CD4-positive, alpha-beta T cell treated with Interleukin-6 at 100 ng/mL for 8 hours (primary cell): ENCODE measurements at regions not wholly inside any gene's neighbourhood (a gene's known extent, or its start where the extent isn't known, plus 50 kb on each side); places are given as distances from the start of the nearest gene placed in this dataset.

Experiments
- DNase-seq: peaks from one replicate; pipeline ENCODE4 v3.0.0-alpha.2; 2020; ENCODE audit warnings: mixed read lengths, low spot score

DNA sequence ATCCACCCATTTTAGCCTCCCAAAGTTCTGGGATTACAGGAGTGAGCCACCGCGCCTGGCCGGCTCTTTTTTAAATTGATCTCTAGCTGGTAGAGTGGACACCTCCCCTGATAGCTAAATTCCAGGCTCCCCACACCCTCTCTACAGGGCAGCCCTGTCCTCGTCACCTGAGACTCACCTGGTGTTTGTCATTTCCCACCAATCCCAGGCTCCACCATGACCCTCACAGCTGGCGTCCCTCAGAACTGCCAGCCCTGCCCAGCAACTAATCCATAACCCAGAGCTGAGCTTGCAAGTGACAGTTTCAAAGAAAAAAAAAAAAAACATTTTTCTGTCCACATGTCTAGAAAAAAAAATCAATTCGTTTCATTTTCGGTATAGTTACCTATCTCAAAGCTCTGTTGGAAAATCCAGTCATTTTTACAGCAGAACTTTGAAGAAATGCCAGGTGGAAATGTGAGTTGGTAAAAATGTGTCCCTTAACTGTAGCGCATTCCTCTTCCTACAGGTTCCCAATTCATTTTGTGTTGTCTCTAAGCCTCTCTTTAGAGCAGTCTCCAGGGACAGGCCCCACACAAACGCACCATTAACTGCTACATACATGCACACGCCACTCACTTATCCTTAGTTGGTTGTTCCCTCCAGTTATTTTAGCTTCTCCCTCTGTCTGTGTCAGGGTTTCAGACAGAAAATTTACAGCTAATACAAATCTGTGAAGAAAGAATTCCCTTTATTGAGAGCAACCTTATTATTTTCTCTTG, 294.7 kb downstream of the FBXO15 start:
- no peak for DNase-seq

DNA sequence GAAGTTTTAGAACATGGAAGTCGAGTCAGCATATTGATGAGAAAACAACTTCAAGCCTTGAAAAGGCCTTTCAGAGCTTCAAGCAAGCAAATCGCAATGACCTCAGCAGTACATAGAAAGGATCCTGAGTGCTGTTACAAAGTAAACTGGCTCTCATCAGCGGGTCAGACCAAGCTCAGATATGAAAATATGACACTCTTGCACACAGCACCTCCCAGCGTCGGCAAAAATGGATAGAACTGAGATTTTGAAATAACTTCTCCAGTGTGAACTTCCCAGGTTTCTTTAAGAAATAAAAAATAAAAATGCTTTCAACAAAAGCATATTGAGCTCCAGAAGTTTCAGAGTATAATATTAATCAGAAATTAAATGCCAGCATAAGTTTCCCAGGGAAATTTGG, 296.9 kb downstream of the FBXO15 start:
- no peak for DNase-seq

DNA sequence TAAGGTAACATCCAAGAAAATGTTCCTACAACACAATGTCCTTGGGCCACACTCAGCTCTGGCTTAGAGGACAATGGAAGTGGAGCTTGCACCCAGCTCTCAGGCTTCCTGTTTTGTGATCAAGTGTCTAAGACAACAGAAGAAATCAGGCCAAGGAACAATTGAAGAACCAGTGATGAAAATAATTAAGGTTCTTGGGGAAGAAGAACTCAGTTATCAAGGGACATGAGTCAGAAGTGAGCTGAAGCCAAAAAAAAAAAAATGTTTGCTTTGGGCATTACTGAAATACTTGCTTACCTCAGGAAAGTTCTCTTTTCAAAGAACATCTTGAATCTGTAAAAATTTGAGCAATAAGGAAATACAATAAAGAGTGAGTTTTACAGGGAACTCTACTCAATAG, 299.0 kb downstream of the FBXO15 start:
- DNase-seq: no peak

DNA sequence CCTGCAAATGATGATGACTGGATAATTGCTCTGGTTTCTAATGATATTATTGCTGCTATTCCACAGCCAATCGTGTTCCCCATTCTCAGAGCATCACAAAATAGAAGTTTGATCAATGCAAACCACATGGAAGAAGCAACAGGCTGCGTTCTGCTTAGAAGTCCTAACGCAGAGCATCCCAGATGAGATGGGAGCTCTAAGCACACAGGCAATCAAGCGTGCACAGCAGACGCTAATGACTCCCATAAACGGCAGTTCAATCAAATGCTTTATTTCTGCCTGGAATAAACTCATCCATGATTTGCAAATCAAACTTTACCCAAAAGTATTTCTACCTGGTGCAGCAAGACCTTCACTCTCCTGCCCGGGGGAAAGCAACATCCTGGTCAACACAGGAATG, 304.2 kb downstream of the FBXO15 start:
- DNase-seq: no peak

DNA sequence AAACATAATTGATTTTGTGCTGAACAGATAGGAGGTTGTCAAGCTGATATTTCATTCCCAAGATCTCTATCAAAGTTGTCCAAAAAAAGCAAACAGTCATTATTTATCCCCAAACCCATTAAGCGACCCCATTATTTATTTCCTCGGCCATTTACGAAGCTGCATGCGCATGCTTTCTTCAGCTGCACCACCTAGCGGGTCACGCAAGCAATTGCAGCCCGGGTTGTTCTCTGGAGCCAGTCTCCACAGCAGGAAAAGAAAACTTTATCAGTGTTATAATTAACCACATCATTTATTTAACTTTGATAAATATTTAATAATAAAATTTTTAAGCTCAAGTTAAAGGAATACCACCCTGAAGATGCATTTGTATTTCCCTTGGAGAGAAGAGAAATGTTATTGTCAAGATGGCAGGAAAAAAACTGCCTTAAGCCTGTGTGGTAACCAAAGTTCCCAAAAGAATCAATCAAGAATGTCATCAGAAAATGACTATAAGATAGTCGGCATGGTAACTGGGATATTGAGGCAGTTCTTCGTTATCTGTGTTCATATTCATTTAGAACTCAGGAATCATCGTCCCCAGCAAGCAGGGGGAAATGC, 304.7 kb downstream of the FBXO15 start:
- peak; percentile 21 for DNase-seq

- no peak for DNase-seq
Measured at GRCh38 chr18:73841661-73842060, 306.0 kb downstream of the FBXO15 start.

DNA sequence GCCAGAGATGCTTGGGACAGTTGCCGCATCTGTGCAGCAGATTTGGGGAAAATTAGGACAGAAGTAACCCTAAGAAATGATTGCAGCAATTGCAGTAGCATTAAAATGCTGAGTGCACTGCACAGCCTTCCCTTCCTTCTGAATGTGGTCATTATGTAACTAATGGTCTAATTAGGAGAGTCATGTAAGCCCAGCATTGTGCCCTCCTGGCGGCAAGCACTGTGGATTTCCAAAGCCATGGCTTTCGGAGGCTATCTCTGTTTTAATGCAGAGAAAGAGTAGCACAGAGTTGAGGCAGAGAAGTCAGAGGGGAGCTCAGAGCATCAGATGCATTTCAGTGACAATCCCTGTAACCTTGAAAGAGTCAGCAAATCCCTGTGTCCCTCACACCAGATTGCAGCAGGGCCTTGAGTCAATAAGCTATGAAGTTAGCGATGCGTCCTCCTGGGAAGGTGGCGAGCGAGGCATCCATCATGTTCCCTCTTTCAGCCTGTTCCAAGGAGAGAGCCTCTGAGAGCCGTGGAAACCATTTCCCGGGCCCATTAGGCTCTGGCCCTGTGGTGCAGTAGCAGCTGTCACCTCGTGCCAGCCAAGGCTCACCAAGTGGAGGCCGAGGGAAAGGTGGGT, 307.2 kb downstream of the FBXO15 start:
- DNase-seq: no peak

- no peak for DNase-seq
Measured at GRCh38 chr18:73839441-73839840, 308.2 kb downstream of the FBXO15 start.

DNA sequence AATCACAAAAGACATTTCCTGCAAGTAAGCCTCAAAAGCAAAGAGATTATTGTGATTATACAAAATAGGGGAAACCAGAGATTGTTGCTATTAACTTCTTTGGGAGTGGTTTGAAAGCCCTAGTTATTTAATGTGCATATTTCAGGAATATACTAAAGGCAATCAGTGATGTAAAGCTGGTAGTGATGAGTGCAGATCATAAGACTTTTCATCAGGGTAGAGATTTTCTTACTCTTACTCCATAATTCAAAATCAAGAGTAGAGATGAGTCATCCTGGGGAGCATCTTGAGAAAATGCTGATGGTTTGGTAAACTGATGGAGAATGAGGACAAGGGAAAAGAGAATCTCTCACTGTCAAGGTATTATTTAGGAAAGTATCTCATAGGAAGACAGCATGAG, 309.5 kb downstream of the FBXO15 start:
- DNase-seq: no peak

DNA sequence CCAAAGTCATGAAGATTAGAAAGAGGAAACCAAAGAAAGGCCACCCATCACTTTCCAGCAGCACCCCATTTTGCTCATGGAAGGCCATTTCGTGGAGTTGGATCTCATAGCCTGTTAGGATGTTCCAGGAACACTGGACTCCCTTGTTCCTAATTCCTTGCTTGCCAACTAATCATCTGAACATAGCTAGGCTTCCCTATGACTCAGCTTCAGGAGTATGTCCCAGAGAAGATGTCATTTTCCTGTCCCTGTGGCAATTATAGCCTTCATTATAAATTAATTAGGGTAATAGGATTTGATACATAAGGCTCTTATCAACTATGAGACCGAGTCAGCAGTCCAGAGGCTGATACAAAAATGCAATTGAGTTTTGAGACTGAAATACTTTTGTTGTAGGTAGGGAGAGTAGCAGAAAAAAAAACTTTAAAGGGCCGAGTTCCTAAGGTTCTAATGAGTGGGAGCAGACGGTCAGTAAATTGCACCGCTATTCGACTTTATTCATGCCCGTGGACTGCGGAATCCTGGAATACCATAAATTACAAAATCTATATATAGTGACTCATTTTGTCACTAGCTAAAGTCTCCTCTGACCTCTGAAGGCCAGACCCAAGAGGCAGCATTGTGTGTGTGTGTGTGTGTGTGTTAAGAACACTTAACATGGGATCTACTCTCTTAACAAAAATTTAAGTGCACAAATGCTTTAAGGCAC, 311.8 kb downstream of the FBXO15 start:
- no peak for DNase-seq

DNA sequence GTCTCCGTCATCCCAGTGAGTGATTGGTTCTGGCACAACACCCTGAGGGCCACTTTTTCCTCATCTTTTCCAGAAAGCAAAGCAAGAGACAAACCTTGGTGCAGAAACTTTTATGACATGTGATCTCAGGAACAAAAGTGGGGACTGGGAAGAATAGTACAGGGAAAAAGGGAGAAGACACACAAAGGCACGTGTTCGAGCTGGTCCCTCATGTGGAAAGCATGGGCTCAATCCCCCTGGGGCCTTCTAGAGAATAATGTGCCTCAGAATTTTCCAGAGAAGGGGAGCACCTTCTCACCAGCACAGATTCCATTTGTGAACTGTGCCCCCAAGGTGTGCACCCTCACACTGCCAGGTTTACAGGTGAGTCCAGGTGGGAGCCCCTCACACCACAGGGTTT, 312.6 kb downstream of the FBXO15 start:
- DNase-seq: no peak

- DNase-seq: no peak
Measured at GRCh38 chr18:73831688-73832087, 315.9 kb downstream of the FBXO15 start.

- DNase-seq: no peak
Measured at GRCh38 chr18:73829146-73829545, 318.5 kb downstream of the FBXO15 start.

- DNase-seq: no peak
Measured at GRCh38 chr18:73827801-73828200, 319.8 kb downstream of the FBXO15 start.

GRCh38 chr18:73826098-73826497, 321.5 kb downstream of the FBXO15 start:
- no peak for DNase-seq

DNA sequence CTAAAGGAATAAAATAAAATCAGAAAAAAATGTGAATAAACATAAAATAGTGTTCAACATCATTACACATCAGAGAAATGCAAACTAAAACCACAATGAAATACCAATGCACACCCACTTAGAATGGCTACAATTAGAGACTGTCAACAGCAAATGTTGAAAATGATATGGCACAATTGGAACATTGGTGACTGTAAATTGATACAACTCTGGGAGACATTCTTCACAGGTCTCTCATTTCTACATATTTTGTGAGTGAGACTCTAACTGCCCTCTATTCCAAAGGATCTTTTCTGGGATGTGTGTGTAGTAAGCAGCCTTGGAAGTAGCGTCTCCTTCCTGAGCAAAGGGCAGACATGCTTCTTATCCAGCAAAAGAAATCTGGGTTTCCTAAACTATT, 323.0 kb downstream of the FBXO15 start:
- DNase-seq: no peak

DNA sequence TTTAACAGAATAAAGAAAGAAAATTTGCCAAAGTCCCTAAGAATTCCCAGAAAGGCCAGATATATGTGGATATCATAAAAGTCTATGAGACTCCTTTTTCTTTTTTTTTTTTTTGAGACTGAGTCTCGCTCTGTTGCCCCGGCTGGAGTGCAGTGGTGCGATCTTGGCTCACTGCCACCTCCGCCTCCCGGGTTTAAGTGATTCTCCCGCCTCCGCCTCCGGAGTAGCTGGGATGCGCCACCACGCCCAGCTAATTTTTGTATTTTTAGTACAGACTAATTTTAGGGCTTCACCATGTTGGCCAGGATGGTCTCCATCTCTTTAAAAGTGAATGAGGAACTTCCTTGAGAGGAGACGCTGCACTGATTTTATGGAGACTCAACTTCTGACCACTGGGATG, 335.2 kb downstream of the FBXO15 start:
- no peak for DNase-seq

DNA sequence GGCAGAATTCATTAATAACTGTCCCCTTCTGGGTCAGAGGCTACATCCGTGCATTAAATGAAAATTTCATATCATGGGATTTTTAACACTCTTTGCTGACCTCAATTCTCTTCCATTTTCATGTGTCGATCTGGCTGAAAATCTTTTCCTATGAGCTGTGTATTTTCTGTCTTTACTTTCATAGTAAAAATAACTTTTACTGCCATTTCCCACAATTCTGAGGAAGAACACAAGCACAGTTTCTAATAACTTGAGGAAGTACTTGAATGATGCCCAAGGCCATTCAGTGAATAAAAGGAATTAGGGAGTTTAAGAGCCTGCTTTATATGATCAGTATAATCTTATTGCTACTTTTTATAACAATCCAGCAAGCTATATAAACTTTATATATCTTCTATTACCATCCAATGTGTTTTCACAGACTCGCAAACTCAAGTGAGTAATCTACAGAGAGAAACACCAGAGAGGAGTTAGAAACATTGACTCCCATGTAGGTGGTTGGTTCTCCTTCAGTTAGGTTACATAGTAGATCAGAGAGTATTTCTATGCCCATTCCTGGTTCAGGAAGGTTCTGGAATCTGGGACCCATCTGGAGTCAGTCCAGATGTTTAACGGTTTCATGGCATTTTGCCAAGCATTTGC, 340.0 kb downstream of the FBXO15 start:
- no peak for DNase-seq

GRCh38 chr18:73805991-73806390, 341.6 kb downstream of the FBXO15 start:
- no peak for DNase-seq

DNA sequence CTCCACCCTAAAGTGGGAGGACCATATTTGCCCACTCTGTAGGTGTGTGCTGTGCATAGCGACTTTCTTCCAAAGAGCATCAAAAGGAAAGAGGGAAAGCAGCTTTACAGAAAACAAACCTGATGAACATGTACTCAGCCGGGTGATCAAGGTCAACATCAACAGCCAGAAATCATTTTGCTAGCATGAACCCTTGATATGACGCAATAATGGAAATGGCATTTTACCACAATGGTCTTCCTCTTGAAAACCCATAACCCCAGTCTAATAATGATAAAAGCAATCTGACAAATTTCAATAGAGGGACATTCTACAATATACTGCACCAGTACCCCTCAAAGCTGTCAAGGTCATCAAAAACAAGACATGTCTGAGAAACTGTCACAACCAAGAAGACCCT, 350.2 kb downstream of the FBXO15 start:
- DNase-seq: no peak

- DNase-seq: no peak
Measured at GRCh38 chr18:73793386-73793785, 354.2 kb downstream of the FBXO15 start.

- no peak for DNase-seq
Measured at GRCh38 chr18:73791081-73791480, 356.6 kb downstream of the FBXO15 start.
